ENCODE measurements at regions not wholly inside any gene's neighbourhood (a gene's known extent, or its start where the extent isn't known, plus 50 kb on each side); places are given as distances from the start of the nearest gene placed in this dataset.

- Histone ChIP-seq H3K27me3 (ENCODE audit: low read depth, low read length) (no peaks in the 10 kb centered on the region), H3K4me1 (ENCODE audit: control insufficient read depth in 1 of 2, insufficient read depth in 2 of 2, low read length in 2 of 2) (no peaks in the 10 kb centered on the region), H3K4me3 (ENCODE audit: low read depth in 1 of 2, low read length in 2 of 2) (no peak overlapping the region), H3K9me3 (ENCODE audit: control insufficient read depth in 1 of 2, low read length in 2 of 2) (no peaks in the 10 kb centered on the region), H3K27ac (ENCODE audit: low read length) (no peak overlapping the region), H3K36me3 (ENCODE audit: control insufficient read depth in 1 of 2, insufficient read depth in 2 of 2, low read length in 2 of 2) (no peaks in the 10 kb centered on the region)
Observed at GRCh38 chr14:65346895-65347294, 65.6 kb upstream of the FUT8 start.

- Histone ChIP-seq H3K27ac (ENCODE audit: low read length) (no peak overlapping the region), H3K36me3 (ENCODE audit: control insufficient read depth in 1 of 2, insufficient read depth in 2 of 2, low read length in 2 of 2) (no peaks in the 10 kb centered on the region), H3K4me3 (ENCODE audit: low read depth in 1 of 2, low read length in 2 of 2) (no peak overlapping the region), H3K9me3 (ENCODE audit: control insufficient read depth in 1 of 2, low read length in 2 of 2) (no peaks in the 10 kb centered on the region), H3K4me1 (ENCODE audit: control insufficient read depth in 1 of 2, insufficient read depth in 2 of 2, low read length in 2 of 2) (no peaks in the 10 kb centered on the region), H3K27me3 (ENCODE audit: low read depth, low read length) (no peaks in the 10 kb centered on the region)
Observed at GRCh38 chr14:65348137-65348536, 64.4 kb upstream of the FUT8 start.

- Histone ChIP-seq H3K27me3 (ENCODE audit: low read depth, low read length) (no peaks in the 10 kb centered on the region), H3K4me1 (ENCODE audit: control insufficient read depth in 1 of 2, insufficient read depth in 2 of 2, low read length in 2 of 2) (no peaks in the 10 kb centered on the region), H3K27ac (ENCODE audit: low read length) (no peak overlapping the region), H3K4me3 (ENCODE audit: low read depth in 1 of 2, low read length in 2 of 2) (no peak overlapping the region), H3K9me3 (ENCODE audit: control insufficient read depth in 1 of 2, low read length in 2 of 2) (no peaks in the 10 kb centered on the region), H3K36me3 (ENCODE audit: control insufficient read depth in 1 of 2, insufficient read depth in 2 of 2, low read length in 2 of 2) (no peaks in the 10 kb centered on the region)
Observed at GRCh38 chr14:65349100-65349499, 63.4 kb upstream of the FUT8 start.

- Histone ChIP-seq H3K27ac (ENCODE audit: low read length) (no peak overlapping the region), H3K27me3 (ENCODE audit: low read depth, low read length) (no peaks in the 10 kb centered on the region), H3K9me3 (ENCODE audit: control insufficient read depth in 1 of 2, low read length in 2 of 2) (no peaks in the 10 kb centered on the region), H3K4me1 (ENCODE audit: control insufficient read depth in 1 of 2, insufficient read depth in 2 of 2, low read length in 2 of 2) (no peaks in the 10 kb centered on the region), H3K36me3 (ENCODE audit: control insufficient read depth in 1 of 2, insufficient read depth in 2 of 2, low read length in 2 of 2) (no peaks in the 10 kb centered on the region), H3K4me3 (ENCODE audit: low read depth in 1 of 2, low read length in 2 of 2) (no peak overlapping the region)
Observed at GRCh38 chr14:65351493-65352194, 60.9 kb upstream of the FUT8 start.

- no peak overlapping the region for H3K4me3 ChIP-seq (ENCODE audit: low read depth in 1 of 2, low read length in 2 of 2)
- no peaks in the 10 kb centered on the region for H3K36me3 ChIP-seq (ENCODE audit: control insufficient read depth in 1 of 2, insufficient read depth in 2 of 2, low read length in 2 of 2)
- no peaks in the 10 kb centered on the region for H3K9me3 ChIP-seq (ENCODE audit: control insufficient read depth in 1 of 2, low read length in 2 of 2)
- no peaks in the 10 kb centered on the region for H3K4me1 ChIP-seq (ENCODE audit: control insufficient read depth in 1 of 2, insufficient read depth in 2 of 2, low read length in 2 of 2)
- H3K27ac ChIP-seq (ENCODE audit: low read length) = no peak overlapping the region
- no peaks in the 10 kb centered on the region for H3K27me3 ChIP-seq (ENCODE audit: low read depth, low read length)
Observed at GRCh38 chr14:65352964-65353530, 59.5 kb upstream of the FUT8 start.

GRCh38 chr14:65354131-65354530 is 58.4 kb upstream of the FUT8 start:
- Histone ChIP-seq H3K4me1 (ENCODE audit: control insufficient read depth in 1 of 2, insufficient read depth in 2 of 2, low read length in 2 of 2) (no peaks in the 10 kb centered on the region), H3K4me3 (ENCODE audit: low read depth in 1 of 2, low read length in 2 of 2) (no peak overlapping the region), H3K36me3 (ENCODE audit: control insufficient read depth in 1 of 2, insufficient read depth in 2 of 2, low read length in 2 of 2) (no peaks in the 10 kb centered on the region), H3K9me3 (ENCODE audit: control insufficient read depth in 1 of 2, low read length in 2 of 2) (no peaks in the 10 kb centered on the region), H3K27me3 (ENCODE audit: low read depth, low read length) (no peaks in the 10 kb centered on the region), H3K27ac (ENCODE audit: low read length) (no peak overlapping the region)

- H3K4me1 ChIP-seq (ENCODE audit: control insufficient read depth in 1 of 2, insufficient read depth in 2 of 2, low read length in 2 of 2) = no peaks in the 10 kb centered on the region
- no peak overlapping the region for H3K27ac ChIP-seq (ENCODE audit: low read length)
- H3K4me3 ChIP-seq (ENCODE audit: low read depth in 1 of 2, low read length in 2 of 2) = no peak overlapping the region
- H3K9me3 ChIP-seq (ENCODE audit: control insufficient read depth in 1 of 2, low read length in 2 of 2) = no peaks in the 10 kb centered on the region
- no peaks in the 10 kb centered on the region for H3K36me3 ChIP-seq (ENCODE audit: control insufficient read depth in 1 of 2, insufficient read depth in 2 of 2, low read length in 2 of 2)
- no peaks in the 10 kb centered on the region for H3K27me3 ChIP-seq (ENCODE audit: low read depth, low read length)
Observed at GRCh38 chr14:65354715-65355114, 57.8 kb upstream of the FUT8 start.

- H3K27me3 ChIP-seq (ENCODE audit: low read depth, low read length) = no peaks in the 10 kb centered on the region
- no peak overlapping the region for H3K4me3 ChIP-seq (ENCODE audit: low read depth in 1 of 2, low read length in 2 of 2)
- no peaks in the 10 kb centered on the region for H3K9me3 ChIP-seq (ENCODE audit: control insufficient read depth in 1 of 2, low read length in 2 of 2)
- peaks cover 4 to 8% of the 10 kb centered on the region in 2 donors for H3K4me1 ChIP-seq (ENCODE audit: control insufficient read depth in 1 of 2, insufficient read depth in 2 of 2, low read length in 2 of 2)
- H3K27ac ChIP-seq (ENCODE audit: low read length) = no peak overlapping the region
- no peaks in the 10 kb centered on the region for H3K36me3 ChIP-seq (ENCODE audit: control insufficient read depth in 1 of 2, insufficient read depth in 2 of 2, low read length in 2 of 2)
Observed at GRCh38 chr14:65356327-65356836, 56.1 kb upstream of the FUT8 start.

GRCh38 chr14:65357113-65357512 is 55.4 kb upstream of the FUT8 start:
- H3K4me3 ChIP-seq (ENCODE audit: low read depth in 1 of 2, low read length in 2 of 2) = no peak overlapping the region
- H3K4me1 ChIP-seq (ENCODE audit: control insufficient read depth in 1 of 2, insufficient read depth in 2 of 2, low read length in 2 of 2) = peaks cover 4 to 8% of the 10 kb centered on the region in 2 donors
- H3K9me3 ChIP-seq (ENCODE audit: control insufficient read depth in 1 of 2, low read length in 2 of 2) = no peaks in the 10 kb centered on the region
- H3K27me3 ChIP-seq (ENCODE audit: low read depth, low read length) = no peaks in the 10 kb centered on the region
- no peak overlapping the region for H3K27ac ChIP-seq (ENCODE audit: low read length)
- H3K36me3 ChIP-seq (ENCODE audit: control insufficient read depth in 1 of 2, insufficient read depth in 2 of 2, low read length in 2 of 2) = no peaks in the 10 kb centered on the region

GRCh38 chr14:65357689-65358088 is 54.8 kb upstream of the FUT8 start:
- H3K27ac ChIP-seq (ENCODE audit: low read length) = no peak overlapping the region
- no peaks in the 10 kb centered on the region for H3K27me3 ChIP-seq (ENCODE audit: low read depth, low read length)
- H3K4me1 ChIP-seq (ENCODE audit: control insufficient read depth in 1 of 2, insufficient read depth in 2 of 2, low read length in 2 of 2) = peaks cover 4 to 8% of the 10 kb centered on the region in 2 donors
- H3K9me3 ChIP-seq (ENCODE audit: control insufficient read depth in 1 of 2, low read length in 2 of 2) = no peaks in the 10 kb centered on the region
- no peak overlapping the region for H3K4me3 ChIP-seq (ENCODE audit: low read depth in 1 of 2, low read length in 2 of 2)
- H3K36me3 ChIP-seq (ENCODE audit: control insufficient read depth in 1 of 2, insufficient read depth in 2 of 2, low read length in 2 of 2) = no peaks in the 10 kb centered on the region

GRCh38 chr14:65359503-65359902 is 53.0 kb upstream of the FUT8 start:
- Histone ChIP-seq H3K36me3 (ENCODE audit: control insufficient read depth in 1 of 2, insufficient read depth in 2 of 2, low read length in 2 of 2) (no peaks in the 10 kb centered on the region), H3K27ac (ENCODE audit: low read length) (no peak overlapping the region), H3K9me3 (ENCODE audit: control insufficient read depth in 1 of 2, low read length in 2 of 2) (no peaks in the 10 kb centered on the region), H3K4me1 (ENCODE audit: control insufficient read depth in 1 of 2, insufficient read depth in 2 of 2, low read length in 2 of 2) (peaks cover 4 to 8% of the 10 kb centered on the region in 2 donors), H3K4me3 (ENCODE audit: low read depth in 1 of 2, low read length in 2 of 2) (no peak overlapping the region), H3K27me3 (ENCODE audit: low read depth, low read length) (no peaks in the 10 kb centered on the region)
